B cell (primary cell): ENCODE measurements at regions not wholly inside any gene's neighbourhood (a gene's known extent, or its start where the extent isn't known, plus 50 kb on each side); places are given as distances from the start of the nearest gene placed in this dataset.

Experiments
- ATAC-seq: fragments of 200-7000 bp; cut with Tn5 transposase; one replicate; pipeline ENCODE4 v1.10.0; 2021; ENCODE audit warnings: low read depth, mild to moderate bottlenecking, moderate number of reproducible peaks, moderate library complexity
- CTCF ChIA-PET: fragments of 350-600 bp; sonication (Branson Sonifier 250); formaldehyde crosslinking; loops from one replicate; lab custom pipeline; 2021; ENCODE audit warnings: antibody characterized with exemption, inconsistent platforms; lab: Charles Lee
- POLR2A ChIA-PET: fragments of 350-600 bp; sonication (Branson Sonifier 250); formaldehyde crosslinking; loops from one replicate; lab custom pipeline; 2021; ENCODE audit warnings: antibody characterized with exemption; lab: Charles Lee
- DNase-seq: peaks from one replicate; pipeline ENCODE4 v3.0.0; 2013
- H2AFZ ChIP-seq: 2 replicates; pipeline ENCODE4 v1.6.1; 2012; ENCODE audit warnings: mild to moderate bottlenecking, low read depth, low read length; ENCODE audit not compliant: insufficient read depth, poor library complexity, severe bottlenecking
- H3K27ac ChIP-seq, 2 donors: 1 replicate in 1 of 2; 2 replicates in 1 of 2; pipeline ENCODE4 v1.5.1; 2012 to 2013; ENCODE audit warnings: low read length in 2 of 2, mild to moderate bottlenecking in 2 of 2, moderate library complexity in 1 of 2
- H3K27me3 ChIP-seq, 4 experiments: fragments of 200-600 bp in 1 of 4; sonication (generic) in 1 of 4; replicated peaks in 1 of 4; 1 replicate in 2 of 4; 2 replicates in 2 of 4; pipeline versions ENCODE4 v1.6.1 to v1.7.0; 2013 to 2016; ENCODE audit warnings: low read length in 3 of 4, mild to moderate bottlenecking in 2 of 4, mixed read lengths in 1 of 4, moderate library complexity in 1 of 4; ENCODE audit not compliant: insufficient read depth in 4 of 4, control insufficient read depth in 3 of 4; ENCODE audit errors: control extremely low read depth in 1 of 4
- H3K36me3 ChIP-seq, 2 experiments: replicated peaks in 1 of 2; 1 replicate in 1 of 2; 2 replicates in 1 of 2; pipeline versions ENCODE4 v1.6.1 to v1.7.1; 2013; ENCODE audit warnings: low read length in 1 of 2; ENCODE audit not compliant: insufficient read depth in 2 of 2, control insufficient read depth in 1 of 2; ENCODE audit errors: control extremely low read depth in 1 of 2, extremely low read depth in 1 of 2
- H3K4me1 ChIP-seq, 2 donors: fragments of 200-600 bp in 1 of 2; sonication (generic) in 1 of 2; 1 replicate in 1 of 2; 2 replicates in 1 of 2; pipeline versions ENCODE4 v1.5.1 to v1.6.1; 2013 to 2017; ENCODE audit warnings: low read length in 2 of 2; ENCODE audit not compliant: control insufficient read depth in 2 of 2, insufficient read depth in 2 of 2
- H3K4me2 ChIP-seq: replicated peaks from 2 replicates; pipeline ENCODE3; 2012; ENCODE audit warnings: mild to moderate bottlenecking, low read depth, low read length; ENCODE audit not compliant: poor library complexity, severe bottlenecking
- H3K4me3 ChIP-seq, 5 experiments: fragments of 200-600 bp in 1 of 5; sonication (generic) in 1 of 5; 1 replicate in 3 of 5; 2 replicates in 2 of 5; pipeline versions ENCODE4 v1.5.1 to v1.7.0; 2011 to 2016; ENCODE audit warnings: low read length in 4 of 5, mild to moderate bottlenecking in 4 of 5, low read depth in 2 of 5, control low read depth in 1 of 5, moderate library complexity in 1 of 5; ENCODE audit not compliant: insufficient read depth in 1 of 5; ENCODE audit errors: control extremely low read depth in 1 of 5, extremely low read depth in 1 of 5
- H3K79me2 ChIP-seq: fragments of 200-600 bp; sonication (generic); one replicate; pipeline ENCODE4 v1.6.0; 2016; ENCODE audit warnings: low read length; ENCODE audit not compliant: control insufficient read depth, insufficient read depth
- H3K9ac ChIP-seq: fragments of 200-600 bp; sonication (generic); 2 replicates; pipeline ENCODE4 v1.6.1; 2017; ENCODE audit warnings: mild to moderate bottlenecking, low read length, moderate library complexity
- H3K9me3 ChIP-seq, 3 donors: one replicate each; pipeline versions ENCODE4 v1.6.1 to v1.7.1; 2013; ENCODE audit warnings: low read length in 2 of 3; ENCODE audit not compliant: control insufficient read depth in 2 of 3, insufficient read depth in 1 of 3; ENCODE audit errors: control extremely low read depth in 1 of 3
- H4K20me1 ChIP-seq: 2 replicates; pipeline ENCODE4 v1.6.0; 2012; ENCODE audit warnings: mild to moderate bottlenecking, low read length; ENCODE audit not compliant: insufficient read depth, control insufficient read depth, poor library complexity, severe bottlenecking
- H3K27ac Mint-ChIP-seq: one replicate; pipeline ENCODE4 v1.8.0; 2021; ENCODE audit warnings: mixed read lengths
- H3K27me3 Mint-ChIP-seq: one replicate; pipeline ENCODE4 v1.8.0; 2021; ENCODE audit warnings: mixed read lengths
- H3K4me1 Mint-ChIP-seq: one replicate; pipeline ENCODE4 v1.8.0; 2021; ENCODE audit warnings: mixed read lengths
- H3K4me3 Mint-ChIP-seq: one replicate; pipeline ENCODE4 v1.8.0; 2021; ENCODE audit warnings: mixed read lengths
- H3K9me3 Mint-ChIP-seq: one replicate; pipeline ENCODE4 v1.8.0; 2022; ENCODE audit warnings: mixed read lengths; ENCODE audit not compliant: insufficient read depth
- EZH2 ChIP-seq: IDR thresholded peaks from 2 replicates; pipeline ENCODE4 v1.6.1; 2012; ENCODE audit warnings: borderline replicate concordance, low read depth, mild to moderate bottlenecking, moderate library complexity, low read length; ENCODE audit not compliant: insufficient read depth, poor library complexity, severe bottlenecking
- WGBS: methylation state at CpG from one replicate; pipeline ENCODE4 v1.1.5; 2013; ENCODE audit warnings: missing lambda C conversion rate; ENCODE audit not compliant: insufficient coverage; 5-methylcytosine and 5-hydroxymethylcytosine counted together
- intact Hi-C: fragments of 100-400 bp; cut with micrococcal nuclease; formaldehyde crosslinking; loops from one replicate; pipeline ENCODE4 v1.10.0; 2022
- TF ChIP-seq, protein P1 (sequence below): fragments of 200-600 bp; IDR thresholded peaks from one replicate; pipeline ENCODE4 v1.8.0; 2022; ENCODE audit warnings: antibody characterized with exemption, mild to moderate bottlenecking

DNA sequence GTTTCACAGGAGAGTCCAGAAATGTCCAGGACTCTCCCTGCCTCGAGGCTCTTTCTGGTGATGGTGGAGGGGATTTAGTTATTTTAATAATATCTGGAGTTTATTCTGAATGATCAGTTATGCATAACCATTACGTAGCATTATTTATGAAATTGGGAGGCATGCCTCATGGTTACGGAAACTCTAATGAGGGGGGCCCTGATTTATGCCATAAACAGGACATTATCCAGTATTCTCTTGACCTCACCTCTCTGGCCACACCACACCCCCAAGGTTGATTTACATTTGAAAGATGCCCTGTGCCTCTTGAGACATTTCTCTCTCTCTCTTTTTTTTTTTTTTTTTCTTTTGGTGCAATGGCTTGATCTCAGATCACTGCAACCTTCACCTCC lies 268.8 kb downstream of the TFAP2C start:
- DNase-seq (no peak), ATAC-seq (no peak)
- no peak overlapping the region for H2AFZ ChIP-seq
- intact Hi-C loops = no loop called here
- no peaks in the 10 kb centered on the region for H4K20me1 ChIP-seq
- no peaks in the 10 kb centered on the region for H3K36me3 ChIP-seq
- ChIA-PET CTCF (no interaction called here), POLR2A (no interaction called here)
- H3K4me1 Mint-ChIP-seq = no peaks in the 10 kb centered on the region
- no peak overlapping the region for H3K4me2 ChIP-seq
- TF ChIP-seq EZH2 = no peak
- TF ChIP-seq, protein P1, sequence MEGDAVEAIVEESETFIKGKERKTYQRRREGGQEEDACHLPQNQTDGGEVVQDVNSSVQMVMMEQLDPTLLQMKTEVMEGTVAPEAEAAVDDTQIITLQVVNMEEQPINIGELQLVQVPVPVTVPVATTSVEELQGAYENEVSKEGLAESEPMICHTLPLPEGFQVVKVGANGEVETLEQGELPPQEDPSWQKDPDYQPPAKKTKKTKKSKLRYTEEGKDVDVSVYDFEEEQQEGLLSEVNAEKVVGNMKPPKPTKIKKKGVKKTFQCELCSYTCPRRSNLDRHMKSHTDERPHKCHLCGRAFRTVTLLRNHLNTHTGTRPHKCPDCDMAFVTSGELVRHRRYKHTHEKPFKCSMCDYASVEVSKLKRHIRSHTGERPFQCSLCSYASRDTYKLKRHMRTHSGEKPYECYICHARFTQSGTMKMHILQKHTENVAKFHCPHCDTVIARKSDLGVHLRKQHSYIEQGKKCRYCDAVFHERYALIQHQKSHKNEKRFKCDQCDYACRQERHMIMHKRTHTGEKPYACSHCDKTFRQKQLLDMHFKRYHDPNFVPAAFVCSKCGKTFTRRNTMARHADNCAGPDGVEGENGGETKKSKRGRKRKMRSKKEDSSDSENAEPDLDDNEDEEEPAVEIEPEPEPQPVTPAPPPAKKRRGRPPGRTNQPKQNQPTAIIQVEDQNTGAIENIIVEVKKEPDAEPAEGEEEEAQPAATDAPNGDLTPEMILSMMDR = no peak
- H3K9ac ChIP-seq = no peak overlapping the region
- H3K79me2 ChIP-seq = no peaks in the 10 kb centered on the region
- peaks cover 0 to 8% (median 0%) of the 10 kb centered on the region in 3 donors for H3K9me3 ChIP-seq
- no peak overlapping the region for H3K4me3 Mint-ChIP-seq
- H3K9me3 Mint-ChIP-seq = peaks cover 3% of the 10 kb centered on the region
- H3K4me3 ChIP-seq = no peak overlapping the region
- no peaks in the 10 kb centered on the region for H3K4me1 ChIP-seq
- no peak overlapping the region for H3K27ac ChIP-seq
- no peak overlapping the region for H3K27ac Mint-ChIP-seq
- WGBS = no CpG with 5 or more reads among the region's 3 CpGs
- peaks cover 13% of the 10 kb centered on the region for H3K27me3 Mint-ChIP-seq
- no peaks in the 10 kb centered on the region for H3K27me3 ChIP-seq

DNA sequence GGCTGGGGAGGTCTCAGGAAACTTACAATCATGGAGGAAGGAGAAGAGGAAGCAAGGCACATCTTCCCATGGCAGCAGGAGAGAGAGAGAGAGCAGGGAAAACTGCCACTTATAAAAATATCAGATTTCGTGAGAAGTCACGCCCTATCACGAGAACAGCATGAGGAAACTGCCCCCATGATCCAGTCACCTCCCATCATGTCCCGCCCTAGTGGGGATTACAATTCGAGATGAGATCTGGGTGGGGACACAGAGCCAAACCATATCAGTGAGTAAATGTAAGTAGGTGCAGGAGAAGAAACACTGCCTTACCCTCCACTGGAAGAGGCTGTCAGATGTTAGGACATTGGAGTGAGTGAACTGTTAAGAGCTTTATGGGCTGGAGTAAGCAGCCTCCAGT lies 270.4 kb downstream of the TFAP2C start:
- ATAC-seq (no peak), DNase-seq (no peak)
- Histone ChIP-seq H2AFZ (no peak overlapping the region), H3K9ac (no peak overlapping the region), H3K27ac (no peak overlapping the region), H3K27me3 (no peaks in the 10 kb centered on the region), H4K20me1 (no peaks in the 10 kb centered on the region), H3K4me3 (no peak overlapping the region), H3K79me2 (no peaks in the 10 kb centered on the region), H3K4me2 (no peak overlapping the region), H3K9me3 (peaks cover 0 to 3% (median 0%) of the 10 kb centered on the region in 3 donors), H3K4me1 (no peaks in the 10 kb centered on the region), H3K36me3 (no peaks in the 10 kb centered on the region)
- peaks cover 3% of the 10 kb centered on the region for H3K9me3 Mint-ChIP-seq
- no peaks in the 10 kb centered on the region for H3K4me1 Mint-ChIP-seq
- TF ChIP-seq EZH2 = no peak
- TF ChIP-seq, protein P1 = no peak
- H3K27me3 Mint-ChIP-seq = peaks cover 13% of the 10 kb centered on the region
- H3K27ac Mint-ChIP-seq = no peak overlapping the region
- WGBS = no CpG with 5 or more reads among the region's 5 CpGs
- CTCF ChIA-PET = no interaction called here
- H3K4me3 Mint-ChIP-seq = no peak overlapping the region
- POLR2A ChIA-PET = no interaction called here
- intact Hi-C loops = no loop called here
